ENCODE measurements at regions not wholly inside any gene's neighbourhood (a gene's known extent, or its start where the extent isn't known, plus 50 kb on each side); places are given as distances from the start of the nearest gene placed in this dataset.

DNA sequence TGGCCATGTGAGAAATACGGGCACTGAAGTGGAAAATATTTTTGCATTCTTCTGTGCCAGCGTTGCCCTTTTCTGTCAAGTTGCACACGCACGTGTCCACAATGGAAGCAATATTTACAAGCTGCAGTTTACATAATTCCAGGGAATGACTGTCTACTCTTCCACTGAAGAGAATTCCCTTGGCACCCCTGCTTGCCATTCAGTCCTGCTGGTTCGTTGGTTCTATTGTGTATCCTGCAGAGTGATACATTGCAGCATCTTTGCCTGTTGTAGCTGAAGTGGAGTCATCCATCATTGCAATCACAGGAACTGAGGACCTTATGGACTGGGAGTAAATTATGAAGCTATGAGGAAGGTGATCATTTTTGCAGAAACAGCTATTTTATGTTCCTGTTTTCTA, 759.4 kb downstream of the ROBO2 start:
- H3K4me3 ChIP-seq = no peak overlapping the region
- no peaks in the 10 kb centered on the region for H3K27me3 ChIP-seq
- no peaks in the 10 kb centered on the region for H3K36me3 ChIP-seq
- in situ Hi-C loops (cut with MboI; ENCODE audit: low pct_ligation_motif_present in 1 of 4, low pct_unique_long_range_greater_than_20kb in 1 of 4, low sequenced_read_pairs in 3 of 4) (no loop called here), intact Hi-C loops (cut with DNase I; ENCODE audit: low total_unique reads) (no loop called here)
- H3K4me1 ChIP-seq = no peaks in the 10 kb centered on the region
- no peaks in the 10 kb centered on the region for H3K9me3 ChIP-seq
- TF ChIP-seq POLR2A (IDR thresholded peaks at IDR 0.05) = no peak
- TF ChIP-seq, protein P1, sequence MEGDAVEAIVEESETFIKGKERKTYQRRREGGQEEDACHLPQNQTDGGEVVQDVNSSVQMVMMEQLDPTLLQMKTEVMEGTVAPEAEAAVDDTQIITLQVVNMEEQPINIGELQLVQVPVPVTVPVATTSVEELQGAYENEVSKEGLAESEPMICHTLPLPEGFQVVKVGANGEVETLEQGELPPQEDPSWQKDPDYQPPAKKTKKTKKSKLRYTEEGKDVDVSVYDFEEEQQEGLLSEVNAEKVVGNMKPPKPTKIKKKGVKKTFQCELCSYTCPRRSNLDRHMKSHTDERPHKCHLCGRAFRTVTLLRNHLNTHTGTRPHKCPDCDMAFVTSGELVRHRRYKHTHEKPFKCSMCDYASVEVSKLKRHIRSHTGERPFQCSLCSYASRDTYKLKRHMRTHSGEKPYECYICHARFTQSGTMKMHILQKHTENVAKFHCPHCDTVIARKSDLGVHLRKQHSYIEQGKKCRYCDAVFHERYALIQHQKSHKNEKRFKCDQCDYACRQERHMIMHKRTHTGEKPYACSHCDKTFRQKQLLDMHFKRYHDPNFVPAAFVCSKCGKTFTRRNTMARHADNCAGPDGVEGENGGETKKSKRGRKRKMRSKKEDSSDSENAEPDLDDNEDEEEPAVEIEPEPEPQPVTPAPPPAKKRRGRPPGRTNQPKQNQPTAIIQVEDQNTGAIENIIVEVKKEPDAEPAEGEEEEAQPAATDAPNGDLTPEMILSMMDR (IDR thresholded peaks at IDR 0.05) = no peak
- no peak for TF ChIP-seq POLR2AphosphoS5 (IDR thresholded peaks at IDR 0.05)
- 82 to 89% methylated on average over 5 of the region's 5 CpGs for WGBS, 2 donors (ENCODE audit: low coverage in 1 of 2)
- H3K27ac ChIP-seq = no peak overlapping the region
- DNase-seq = no peak

DNA sequence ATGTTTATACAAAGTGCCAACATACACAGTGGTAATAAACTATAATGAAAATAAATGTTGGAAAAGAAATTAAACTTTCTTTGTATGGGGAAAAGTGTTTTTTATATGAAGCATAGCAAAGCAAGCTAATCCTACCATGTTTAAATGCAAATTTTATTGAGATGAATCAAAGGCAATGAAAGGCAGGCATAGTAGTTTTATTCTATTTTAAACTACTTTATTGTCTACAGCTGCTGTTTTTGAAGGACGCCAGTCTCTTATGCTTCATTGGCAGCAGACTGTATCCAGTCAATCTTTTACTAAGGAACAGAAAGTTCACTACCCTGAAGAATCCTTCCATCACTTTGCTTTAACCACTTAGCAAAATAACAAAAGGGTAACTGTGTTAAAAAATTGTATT, 761.0 kb downstream of the ROBO2 start:
- H3K9me3 ChIP-seq = no peaks in the 10 kb centered on the region
- no peak overlapping the region for H3K27ac ChIP-seq
- TF ChIP-seq POLR2A (IDR thresholded peaks at IDR 0.05) = no peak
- TF ChIP-seq EP300 (IDR thresholded peaks at IDR 0.05; ENCODE audit: low read depth) = no peak
- no peak for TF ChIP-seq POLR2AphosphoS5 (IDR thresholded peaks at IDR 0.05)
- TF ChIP-seq, protein P1 (IDR thresholded peaks at IDR 0.05) = no peak
- no peaks in the 10 kb centered on the region for H3K4me1 ChIP-seq
- WGBS, 2 donors (ENCODE audit: low coverage in 1 of 2) = 33 to 60% methylated on average over 1 of the region's 1 CpG
- no peaks in the 10 kb centered on the region for H3K27me3 ChIP-seq
- H3K4me3 ChIP-seq = no peak overlapping the region
- no peak for DNase-seq
- in situ Hi-C loops (cut with MboI; ENCODE audit: low pct_ligation_motif_present in 1 of 4, low pct_unique_long_range_greater_than_20kb in 1 of 4, low sequenced_read_pairs in 3 of 4) = no loop called here
- H3K36me3 ChIP-seq = no peaks in the 10 kb centered on the region
- intact Hi-C loops (cut with DNase I; ENCODE audit: low total_unique reads) = no loop called here

DNA sequence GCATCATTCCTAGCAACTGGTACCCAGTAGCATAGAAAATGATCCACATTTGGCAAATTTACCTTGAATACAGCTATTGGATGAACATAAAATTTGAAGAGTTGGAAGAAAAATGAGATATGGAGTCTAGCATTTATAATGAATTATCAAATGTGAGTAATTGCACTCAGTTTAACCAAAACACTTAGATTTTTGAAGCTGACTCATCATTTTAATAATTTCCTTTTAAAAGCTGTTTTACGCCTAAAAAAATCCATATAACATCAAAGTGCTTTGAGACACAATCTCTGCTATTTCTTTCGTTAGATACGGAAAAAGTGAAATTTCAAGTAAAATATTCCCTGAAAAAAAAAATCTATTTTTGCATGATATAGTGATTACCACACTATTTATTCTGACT, 767.4 kb downstream of the ROBO2 start:
- Histone ChIP-seq H3K27ac (no peak overlapping the region), H3K27me3 (no peaks in the 10 kb centered on the region), H3K4me3 (no peak overlapping the region), H3K36me3 (no peaks in the 10 kb centered on the region), H3K4me1 (no peaks in the 10 kb centered on the region), H3K9me3 (no peaks in the 10 kb centered on the region)
- intact Hi-C loops (cut with DNase I; ENCODE audit: low total_unique reads) (no loop called here), in situ Hi-C loops (cut with MboI; ENCODE audit: low pct_ligation_motif_present in 1 of 4, low pct_unique_long_range_greater_than_20kb in 1 of 4, low sequenced_read_pairs in 3 of 4) (no loop called here)
- DNase-seq = no peak
- TF ChIP-seq POLR2A (IDR thresholded peaks at IDR 0.05) (no peak), EP300 (IDR thresholded peaks at IDR 0.05; ENCODE audit: low read depth) (no peak), POLR2AphosphoS5 (IDR thresholded peaks at IDR 0.05) (no peak)
- TF ChIP-seq, protein P1 (IDR thresholded peaks at IDR 0.05) = no peak
- 90 to 94% methylated on average over 3 of the region's 3 CpGs for WGBS, 2 donors (ENCODE audit: low coverage in 1 of 2)

DNA sequence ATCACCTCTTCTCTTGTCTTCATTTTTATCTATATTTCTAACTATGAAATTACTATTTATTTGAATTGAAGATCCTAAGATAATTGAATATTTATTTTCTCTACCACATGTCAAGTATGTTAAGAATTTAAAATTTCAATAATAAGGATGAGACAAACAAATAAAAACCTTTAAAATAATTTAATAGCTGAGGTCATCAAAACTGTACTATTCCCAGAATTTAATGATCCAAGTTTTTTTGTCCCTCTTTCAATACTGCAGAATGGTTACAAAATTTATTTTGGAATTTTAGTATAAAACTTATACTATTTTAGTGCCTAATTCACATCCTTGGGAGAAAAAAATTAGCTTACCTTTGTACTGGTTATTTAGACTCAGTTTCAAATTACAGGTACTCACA, 774.9 kb downstream of the ROBO2 start:
- no peak for DNase-seq
- in situ Hi-C loops (cut with MboI; ENCODE audit: low pct_ligation_motif_present in 1 of 4, low pct_unique_long_range_greater_than_20kb in 1 of 4, low sequenced_read_pairs in 3 of 4) (no loop called here), intact Hi-C loops (cut with DNase I; ENCODE audit: low total_unique reads) (no loop called here)
- Histone ChIP-seq H3K9me3 (no peaks in the 10 kb centered on the region), H3K4me1 (no peaks in the 10 kb centered on the region), H3K36me3 (no peaks in the 10 kb centered on the region), H3K27me3 (no peaks in the 10 kb centered on the region), H3K27ac (no peak overlapping the region), H3K4me3 (no peak overlapping the region)
- TF ChIP-seq EP300 (IDR thresholded peaks at IDR 0.05; ENCODE audit: low read depth) = no peak
- TF ChIP-seq, protein P1 (IDR thresholded peaks at IDR 0.05) = no peak
- TF ChIP-seq POLR2A (IDR thresholded peaks at IDR 0.05) = no peak

Data from transverse colon (tissue), 4 donors.